Ishikawa (cell line): ENCODE measurements at regions not wholly inside any gene's neighbourhood (a gene's known extent, or its start where the extent isn't known, plus 50 kb on each side); places are given as distances from the start of the nearest gene placed in this dataset.

ENCODE experiments used
- CEBPB ChIP-seq: IDR thresholded peaks from 2 replicates; pipeline ENCODE4 v1.6.1; 2012
- CREB1 ChIP-seq: IDR thresholded peaks from 2 replicates; pipeline ENCODE4 v1.6.1; 2012; ENCODE audit warnings: low read depth
- EGR1 ChIP-seq: IDR thresholded peaks from 2 replicates; pipeline ENCODE4 v1.6.1; 2012
- EP300 ChIP-seq: IDR thresholded peaks from 2 replicates; pipeline ENCODE4 v1.6.1; 2012; ENCODE audit warnings: borderline replicate concordance
- FOXM1 ChIP-seq: IDR thresholded peaks from 2 replicates; pipeline ENCODE4 v1.6.1; 2012; ENCODE audit warnings: low read depth, borderline replicate concordance
- MAX ChIP-seq: IDR thresholded peaks from 2 replicates; pipeline ENCODE4 v1.6.1; 2012
- NFIC ChIP-seq: IDR thresholded peaks from 2 replicates; pipeline ENCODE4 v1.6.1; 2012
- RAD21 ChIP-seq: IDR thresholded peaks from 2 replicates; pipeline ENCODE4 v1.6.1; 2012; ENCODE audit warnings: low read depth
- REST ChIP-seq: IDR thresholded peaks from 2 replicates; pipeline ENCODE4 v1.6.1; 2012; ENCODE audit warnings: low read depth, mild to moderate bottlenecking
- TAF1 ChIP-seq: IDR thresholded peaks from 2 replicates; pipeline ENCODE4 v1.6.1; 2012; ENCODE audit warnings: low read depth, mild to moderate bottlenecking
- TCF12 ChIP-seq: IDR thresholded peaks from 2 replicates; pipeline ENCODE4 v1.6.1; 2012; ENCODE audit warnings: low read depth
- TEAD4 ChIP-seq: IDR thresholded peaks from 2 replicates; pipeline ENCODE4 v1.6.1; 2012
- USF1 ChIP-seq: IDR thresholded peaks from 2 replicates; pipeline ENCODE4 v1.6.1; 2012
- YY1 ChIP-seq: IDR thresholded peaks from 2 replicates; pipeline ENCODE4 v1.6.1; 2012; ENCODE audit warnings: low read depth
- ZBTB7A ChIP-seq: IDR thresholded peaks from 2 replicates; pipeline ENCODE4 v1.6.1; 2012; ENCODE audit warnings: low read depth

- no peak for TF ChIP-seq TCF12
These were observed 1035.0 kb downstream of the TBC1D22A start for GRCh38 chr22:47797342-47797945.

GRCh38 chr22:47796128-47796908 lies 1033.9 kb downstream of the TBC1D22A start:
- TF ChIP-seq TCF12 (no peak), TEAD4 (no peak), TAF1 (no peak), EGR1 (no peak), EP300 (no peak), FOXM1 (no peak), REST (no peak), RAD21 (no peak), USF1 (no peak), ZBTB7A (no peak), MAX (no peak), NFIC (no peak), YY1 (no peak), CEBPB (no peak)

GRCh38 chr22:47795477-47796127 lies 1033.2 kb downstream of the TBC1D22A start:
- TF ChIP-seq EGR1 (no peak), YY1 (no peak), REST (no peak), CREB1 (no peak), USF1 (no peak), FOXM1 (no peak), EP300 (no peak), TCF12 (no peak), NFIC (no peak), ZBTB7A (no peak), TAF1 (no peak)

GRCh38 chr22:47794851-47795250 lies 1032.4 kb downstream of the TBC1D22A start:
- TF ChIP-seq NFIC (no peak), FOXM1 (no peak), ZBTB7A (no peak), USF1 (no peak), CEBPB (no peak), TEAD4 (no peak), TCF12 (no peak), TAF1 (no peak), EP300 (no peak), MAX (no peak), REST (no peak), EGR1 (no peak), CREB1 (no peak), RAD21 (no peak)
